Cardiac fibroblast (primary cell): ENCODE measurements at regions not wholly inside any gene's neighbourhood (a gene's known extent, or its start where the extent isn't known, plus 50 kb on each side); places are given as distances from the start of the nearest gene placed in this dataset.

Experiments used
- DNase-seq, 2 donors: peaks; one replicate each; pipeline versions ENCODE4 v3.0.0 to v3.0.0-alpha.2; 2010; ENCODE audit warnings: low read depth in 2 of 2
- H3K4me3 ChIP-seq, 2 donors: replicated peaks in 1 of 2; 1 replicate in 1 of 2; 2 replicates in 1 of 2; pipeline ENCODE4 v1.5.1; 2011; ENCODE audit warnings: low read depth in 2 of 2, low read length in 2 of 2, mild to moderate bottlenecking in 2 of 2, moderate library complexity in 1 of 2
- CTCF ChIP-seq: IDR thresholded peaks from one replicate; pipeline ENCODE4 v1.5.1; 2011; ENCODE audit warnings: low read depth, mild to moderate bottlenecking, low read length, inconsistent platforms

- no peak overlapping the region for H3K4me3 ChIP-seq
- TF ChIP-seq CTCF, result no peak
- no peak for DNase-seq
Measured at GRCh38 chr17:74088934-74089329, 114.5 kb upstream of the RPL38 start.

DNA sequence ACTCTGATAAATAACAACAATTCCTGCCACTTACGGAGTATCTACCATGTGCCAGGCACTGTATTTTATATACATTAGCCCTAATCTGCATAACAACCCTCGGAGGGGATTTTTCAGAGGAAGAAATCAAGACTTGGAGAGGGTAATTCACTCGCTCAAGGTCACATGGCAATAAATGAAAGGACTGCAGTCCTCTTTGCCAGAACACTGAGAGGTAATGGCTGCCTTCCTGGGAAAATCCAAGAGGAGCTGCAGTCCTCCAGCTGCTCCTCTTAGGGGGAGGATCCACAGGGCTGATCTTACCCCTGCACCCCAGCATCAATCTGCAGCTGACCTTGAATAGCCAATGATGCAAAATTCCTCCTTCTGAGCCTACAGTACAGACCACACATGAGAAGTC is 114.1 kb upstream of the RPL38 start:
- H3K4me3 ChIP-seq, result no peak overlapping the region
- TF ChIP-seq CTCF, result no peak
- DNase-seq, result no peak

DNA sequence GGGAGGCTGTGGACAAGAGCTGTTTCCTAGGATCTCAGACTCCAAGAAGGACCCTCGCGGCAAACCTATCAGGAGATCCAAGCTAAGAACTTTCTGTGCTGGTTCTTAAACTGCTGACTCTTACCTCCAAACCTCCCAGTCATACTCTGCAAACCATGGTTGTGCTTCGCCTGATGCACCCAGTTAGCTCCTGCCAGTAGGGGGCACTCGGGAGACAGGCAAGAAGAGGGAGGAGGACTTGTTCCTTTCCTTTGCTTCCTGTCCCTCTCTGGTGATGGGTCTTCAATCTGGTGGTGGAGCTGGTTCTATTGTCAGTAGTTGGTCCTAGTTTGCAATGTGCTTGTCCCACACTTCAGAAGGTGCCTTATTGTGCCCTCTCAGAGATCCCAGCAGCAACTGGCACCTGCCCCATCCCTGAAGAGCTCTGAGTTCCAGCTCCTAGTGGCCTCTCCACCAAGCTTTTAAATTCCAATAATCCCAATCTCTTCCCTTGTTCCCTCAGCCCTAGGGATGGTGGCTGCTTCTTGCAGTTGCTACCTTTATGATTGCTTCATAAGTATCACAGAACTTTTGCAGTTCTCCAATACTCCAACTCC is 113.5 kb upstream of the RPL38 start:
- peak; percentile 33 for TF ChIP-seq CTCF
- H3K4me3 ChIP-seq, result no peak overlapping the region
- peak; percentile 10 to 55 for DNase-seq

DNA sequence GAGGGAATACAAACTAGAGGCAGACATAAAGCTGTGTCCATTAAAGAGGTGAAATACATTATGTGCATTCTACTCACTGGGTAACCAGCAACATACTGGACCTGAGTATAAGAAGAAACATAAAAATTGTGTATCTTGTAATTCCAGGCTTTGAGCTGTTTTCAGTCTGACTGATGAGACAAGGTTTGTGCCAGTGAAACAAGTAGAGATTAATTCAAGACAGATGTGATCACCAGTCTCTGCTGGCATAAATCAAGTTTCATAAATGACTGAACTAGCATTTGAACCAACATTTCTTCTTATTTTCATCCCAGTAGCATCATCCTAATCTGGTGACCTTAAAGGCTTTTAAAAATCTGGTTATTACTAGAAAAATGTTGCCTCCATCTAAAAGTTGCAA is 108.8 kb upstream of the RPL38 start:
- no peak for DNase-seq
- no peak overlapping the region for H3K4me3 ChIP-seq
- TF ChIP-seq CTCF, result no peak

DNA sequence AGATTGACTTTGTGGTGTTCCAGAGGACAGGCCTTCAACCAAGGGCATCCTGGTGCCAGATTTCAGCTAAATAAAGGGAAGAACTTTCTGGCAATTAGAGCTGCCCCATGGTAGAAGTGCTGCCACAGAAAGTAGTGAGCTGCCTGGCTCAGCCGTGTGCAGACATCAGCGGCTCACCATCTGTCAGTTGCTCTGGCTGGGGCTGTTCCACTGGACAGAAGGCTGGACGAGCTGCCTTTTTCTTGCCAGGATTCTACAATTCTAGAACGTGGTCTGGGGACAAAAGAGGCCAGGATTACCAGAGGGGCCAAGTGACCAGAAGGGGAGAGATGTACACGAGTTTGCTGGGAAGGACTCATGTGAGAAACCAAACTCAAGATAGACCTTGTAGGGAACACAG is 107.0 kb upstream of the RPL38 start:
- TF ChIP-seq CTCF, result no peak
- H3K4me3 ChIP-seq, result no peak overlapping the region
- no peak for DNase-seq

- TF ChIP-seq CTCF, result no peak
- H3K4me3 ChIP-seq, result no peak overlapping the region
- no peak for DNase-seq
Measured at GRCh38 chr17:74097450-74098135, 105.9 kb upstream of the RPL38 start.
